Mesenchymal stem cell (in vitro differentiated cells and primary cell): ENCODE measurements at regions not wholly inside any gene's neighbourhood (a gene's known extent, or its start where the extent isn't known, plus 50 kb on each side); places are given as distances from the start of the nearest gene placed in this dataset.
"Not testable (repeated sequence)": the region's sequence is repeated elsewhere in the genome, so short reads cannot be mapped to it uniquely, and the experiment has no call there.

Experiments used
- DNase-seq: peaks from one replicate; pipeline ENCODE4 v3.0.0-alpha.2; 2013
- H2AFZ ChIP-seq: one replicate; pipeline ENCODE4 v1.6.1; 2013; ENCODE audit warnings: low read depth, mild to moderate bottlenecking, control low read depth, inconsistent platforms, low read length, moderate library complexity
- H2AK5ac ChIP-seq: 2 replicates; pipeline ENCODE4 v1.6.1; 2013; ENCODE audit warnings: low read length, moderate library complexity, mild to moderate bottlenecking, inconsistent platforms; ENCODE audit not compliant: severe bottlenecking
- H2BK120ac ChIP-seq: one replicate; pipeline ENCODE4 v1.6.1; 2013; ENCODE audit warnings: low read depth, mild to moderate bottlenecking, inconsistent platforms, low read length, moderate library complexity
- H2BK12ac ChIP-seq, 2 experiments: one replicate each; pipeline ENCODE4 v1.6.1; 2013; ENCODE audit warnings: inconsistent platforms in 2 of 2, low read length in 2 of 2, mild to moderate bottlenecking in 2 of 2, moderate library complexity in 2 of 2, control low read depth in 1 of 2
- H2BK15ac ChIP-seq: one replicate; pipeline ENCODE4 v1.6.1; 2013; ENCODE audit warnings: mild to moderate bottlenecking, low read depth, inconsistent platforms; ENCODE audit not compliant: poor library complexity, severe bottlenecking
- H2BK5ac ChIP-seq: 2 replicates; pipeline ENCODE4 v1.6.1; 2013; ENCODE audit warnings: low read depth, mild to moderate bottlenecking, low read length, control low read depth, inconsistent platforms; ENCODE audit not compliant: poor library complexity, severe bottlenecking
- H3K14ac ChIP-seq, 2 experiments: one replicate each; pipeline ENCODE4 v1.6.1; 2013; ENCODE audit warnings: inconsistent platforms in 2 of 2, low read length in 2 of 2, control low read depth in 1 of 2, mild to moderate bottlenecking in 1 of 2, moderate library complexity in 1 of 2
- H3K18ac ChIP-seq, 2 experiments: one replicate each; pipeline ENCODE4 v1.6.1; 2013; ENCODE audit warnings: inconsistent platforms in 2 of 2, low read length in 2 of 2, control low read depth in 1 of 2, low read depth in 1 of 2, mild to moderate bottlenecking in 1 of 2
- H3K23ac ChIP-seq, 2 experiments: one replicate each; pipeline ENCODE4 v1.6.1; 2013; ENCODE audit warnings: inconsistent platforms in 2 of 2, low read length in 2 of 2, mild to moderate bottlenecking in 2 of 2, moderate library complexity in 2 of 2, control low read depth in 1 of 2
- H3K27ac ChIP-seq: 2 replicates; pipeline ENCODE4 v1.5.1; 2013; ENCODE audit warnings: mild to moderate bottlenecking, moderate library complexity, low read length, control low read depth, inconsistent platforms; ENCODE audit not compliant: poor library complexity, severe bottlenecking
- H3K27me3 ChIP-seq, 2 experiments: 2 replicates each; pipeline versions ENCODE4 v1.6.1 to v1.7.0; 2013; ENCODE audit warnings: low read length in 2 of 2, mild to moderate bottlenecking in 2 of 2, moderate library complexity in 2 of 2, control low read depth in 1 of 2, inconsistent platforms in 1 of 2; ENCODE audit not compliant: control insufficient read depth in 1 of 2, insufficient read depth in 1 of 2
- H3K36me3 ChIP-seq, 2 experiments: 2 replicates each; pipeline versions ENCODE4 v1.6.1 to v1.7.0; 2013; ENCODE audit warnings: low read length in 2 of 2, control low read depth in 1 of 2, inconsistent platforms in 1 of 2, low read depth in 1 of 2, mild to moderate bottlenecking in 1 of 2; ENCODE audit not compliant: insufficient read depth in 2 of 2, control insufficient read depth in 1 of 2
- H3K4ac ChIP-seq, 2 experiments: one replicate each; pipeline ENCODE4 v1.6.1; 2013; ENCODE audit warnings: inconsistent platforms in 2 of 2, low read length in 2 of 2, mild to moderate bottlenecking in 2 of 2, moderate library complexity in 2 of 2, control low read depth in 1 of 2, low read depth in 1 of 2
- H3K4me1 ChIP-seq: 2 replicates; pipeline ENCODE4 v1.6.1; 2013; ENCODE audit warnings: low read depth, low read length, control low read depth; ENCODE audit not compliant: control insufficient read depth, insufficient read depth
- H3K4me2 ChIP-seq: 2 replicates; pipeline ENCODE4 v1.6.1; 2013; ENCODE audit warnings: low read length, mild to moderate bottlenecking, inconsistent platforms; ENCODE audit not compliant: poor library complexity, severe bottlenecking
- H3K4me3 ChIP-seq, 2 experiments: 2 replicates each; pipeline versions ENCODE4 v1.5.1 to v1.7.0; 2013; ENCODE audit warnings: low read length in 2 of 2, mild to moderate bottlenecking in 2 of 2, control low read depth in 1 of 2, low read depth in 1 of 2; ENCODE audit not compliant: insufficient read depth in 1 of 2
- H3K79me1 ChIP-seq: replicated peaks from 2 replicates; pipeline ENCODE4 v1.6.1; 2013; ENCODE audit warnings: mild to moderate bottlenecking, control low read depth, low read length, inconsistent platforms; ENCODE audit not compliant: poor library complexity, severe bottlenecking
- H3K9ac ChIP-seq: 2 replicates; pipeline ENCODE4 v1.7.0; 2013; ENCODE audit warnings: mild to moderate bottlenecking, low read length, moderate library complexity
- H3K9me3 ChIP-seq: 2 replicates; pipeline ENCODE4 v1.7.0; 2013; ENCODE audit warnings: mild to moderate bottlenecking, low read length; ENCODE audit not compliant: control insufficient read depth
- H4K8ac ChIP-seq: one replicate; pipeline ENCODE4 v1.6.1; 2013; ENCODE audit warnings: inconsistent platforms, mild to moderate bottlenecking, low read length, moderate library complexity
- H4K91ac ChIP-seq: one replicate; pipeline ENCODE4 v1.6.1; 2013; ENCODE audit warnings: mild to moderate bottlenecking, low read length, inconsistent platforms
- WGBS: methylation state at CpG from one replicate; pipeline ENCODE4 v1.1.7; 2013; ENCODE audit warnings: mixed read lengths; 5-methylcytosine and 5-hydroxymethylcytosine counted together

DNA sequence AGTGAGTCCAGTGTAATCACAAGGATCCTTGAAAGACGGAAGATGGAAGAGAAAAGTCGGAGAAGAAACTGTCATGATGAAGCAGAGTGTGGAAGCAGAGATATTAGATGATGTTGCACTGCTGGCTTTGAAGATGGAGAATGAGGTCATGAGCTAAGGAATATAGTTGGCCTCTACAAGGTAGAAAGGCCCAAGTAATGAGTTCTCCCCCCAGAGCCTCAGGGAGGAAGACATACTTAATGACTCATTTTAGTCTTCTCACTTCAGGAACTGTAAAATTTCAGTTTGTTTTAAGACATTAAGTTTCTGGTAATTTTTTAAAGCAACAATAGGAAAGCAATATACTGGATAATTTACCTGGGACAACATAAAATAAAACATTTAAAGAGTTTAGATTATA lies 1331.5 kb upstream of the PCDH20 start:
- 95% methylated on average over 2 of the region's 2 CpGs for WGBS
- no peaks in the 10 kb centered on the region for H3K4me1 ChIP-seq
- H3K4me2 ChIP-seq, result no peak overlapping the region
- no peaks in the 10 kb centered on the region for H3K27me3 ChIP-seq
- H3K79me1 ChIP-seq, result no peaks in the 10 kb centered on the region
- no peak overlapping the region for H4K8ac ChIP-seq
- no peak overlapping the region for H2BK12ac ChIP-seq
- H3K18ac ChIP-seq, result no peak overlapping the region
- no peak overlapping the region for H3K27ac ChIP-seq
- H3K4me3 ChIP-seq, result no peak overlapping the region
- no peak overlapping the region for H2BK5ac ChIP-seq
- no peak overlapping the region for H2AK5ac ChIP-seq
- H4K91ac ChIP-seq, result no peak overlapping the region
- H3K36me3 ChIP-seq, result no peaks in the 10 kb centered on the region
- H2AFZ ChIP-seq, result no peak overlapping the region
- no peak overlapping the region for H3K23ac ChIP-seq
- no peak for DNase-seq
- H3K9ac ChIP-seq, result no peak overlapping the region
- H2BK120ac ChIP-seq, result no peak overlapping the region
- H3K14ac ChIP-seq, result no peak overlapping the region
- peaks cover 4% of the 10 kb centered on the region for H3K9me3 ChIP-seq
- no peak overlapping the region for H2BK15ac ChIP-seq
- no peak overlapping the region for H3K4ac ChIP-seq

DNA sequence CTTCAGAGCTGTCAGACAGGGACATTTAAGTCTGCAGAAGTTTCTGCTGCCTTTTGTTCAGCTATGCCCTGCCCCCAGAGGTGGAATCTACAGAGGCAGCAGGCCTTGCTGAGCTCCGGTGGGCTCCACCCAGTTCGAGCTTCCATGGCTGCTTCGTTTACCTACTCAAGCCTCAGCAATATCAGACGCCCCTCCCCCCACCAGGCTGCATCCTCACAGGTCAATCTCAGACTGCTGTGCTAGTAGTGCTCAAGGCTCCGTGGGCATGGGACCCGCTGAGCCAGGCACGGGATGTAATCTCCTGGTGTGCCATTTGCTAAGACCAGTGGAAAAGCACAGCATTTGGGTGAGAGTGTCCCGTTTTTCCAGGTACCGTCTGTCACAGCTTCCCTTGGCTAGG lies 1314.1 kb upstream of the PCDH20 start:
- H3K4me1 ChIP-seq, H3K4me2 ChIP-seq, H3K14ac ChIP-seq, H3K79me1 ChIP-seq, H3K36me3 ChIP-seq, DNase-seq, H3K9ac ChIP-seq, H3K4ac ChIP-seq, H2BK12ac ChIP-seq, H3K9me3 ChIP-seq, H3K4me3 ChIP-seq, H2AFZ ChIP-seq, H2BK15ac ChIP-seq, H3K27ac ChIP-seq, H2BK120ac ChIP-seq, H4K8ac ChIP-seq, H3K27me3 ChIP-seq, H3K18ac ChIP-seq, H2BK5ac ChIP-seq, H3K23ac ChIP-seq, H2AK5ac ChIP-seq, H4K91ac ChIP-seq: not testable (repeated sequence)
- WGBS, result 86% methylated on average over 9 of the region's 9 CpGs

DNA sequence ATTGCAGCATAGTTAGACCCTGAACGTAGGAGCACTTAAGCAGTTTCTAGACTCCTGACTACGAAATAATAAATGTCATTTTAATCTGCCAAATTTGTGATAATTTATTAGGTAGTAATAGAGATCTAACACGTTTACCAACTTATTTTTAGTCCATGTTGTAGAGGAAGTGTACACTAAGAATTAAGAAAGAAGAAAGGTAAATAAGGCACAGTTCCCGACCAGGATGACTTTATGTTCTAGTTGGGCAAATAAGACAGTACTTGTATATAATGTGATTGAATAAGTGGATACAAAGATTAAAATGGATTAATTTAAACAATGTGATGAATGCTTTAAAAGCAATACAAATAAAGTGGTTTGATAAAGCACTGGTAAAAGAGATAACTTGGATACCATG lies 1306.2 kb upstream of the PCDH20 start:
- Histone ChIP-seq H2AFZ (no peak overlapping the region), H3K4me2 (no peak overlapping the region), H2BK5ac (no peak overlapping the region), H4K91ac (no peak overlapping the region), H2BK15ac (no peak overlapping the region), H3K36me3 (no peaks in the 10 kb centered on the region), H3K18ac (no peak overlapping the region), H3K4ac (no peak overlapping the region), H3K14ac (no peak overlapping the region), H3K79me1 (no peaks in the 10 kb centered on the region), H4K8ac (no peak overlapping the region), H2BK120ac (no peak overlapping the region), H2BK12ac (no peak overlapping the region), H3K4me1 (no peaks in the 10 kb centered on the region), H3K27me3 (no peaks in the 10 kb centered on the region), H3K23ac (no peak overlapping the region), H3K4me3 (no peak overlapping the region), H2AK5ac (no peak overlapping the region), H3K9ac (no peak overlapping the region), H3K9me3 (no peaks in the 10 kb centered on the region), H3K27ac (no peak overlapping the region)
- DNase-seq, result no peak
- 96% methylated on average over 2 of the region's 4 CpGs for WGBS

DNA sequence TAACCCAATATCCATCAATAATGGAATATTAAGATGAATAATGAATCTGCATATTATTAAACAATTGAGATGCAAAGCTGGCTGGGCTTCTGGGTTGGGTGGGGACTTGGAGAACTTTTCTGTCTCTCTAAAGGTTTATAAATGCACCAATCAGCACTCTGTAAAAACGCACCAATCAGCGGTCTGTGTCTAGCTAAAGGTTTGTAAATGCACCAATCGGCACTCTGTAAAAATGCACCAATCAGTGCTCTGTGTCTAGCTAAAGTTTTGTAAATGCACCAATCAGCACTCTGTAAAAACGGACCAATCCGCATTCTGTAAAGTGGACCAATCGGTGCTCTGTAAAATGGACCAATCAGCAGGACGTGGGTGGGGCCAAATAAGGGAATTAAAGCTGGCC lies 1296.3 kb upstream of the PCDH20 start:
- H3K9ac ChIP-seq, DNase-seq, H3K23ac ChIP-seq, H3K79me1 ChIP-seq, H3K18ac ChIP-seq, H3K14ac ChIP-seq, H2AK5ac ChIP-seq, H3K27ac ChIP-seq, H2BK15ac ChIP-seq, H3K4me3 ChIP-seq, H3K36me3 ChIP-seq, H4K8ac ChIP-seq, H3K9me3 ChIP-seq, H3K4me2 ChIP-seq, H4K91ac ChIP-seq, H3K27me3 ChIP-seq, H3K4ac ChIP-seq, H2BK5ac ChIP-seq, H2BK120ac ChIP-seq, H3K4me1 ChIP-seq, H2BK12ac ChIP-seq, H2AFZ ChIP-seq: not testable (repeated sequence)
- 91% methylated on average over 7 of the region's 7 CpGs for WGBS
